ENCODE measurements at regions not wholly inside any gene's neighbourhood (a gene's known extent, or its start where the extent isn't known, plus 50 kb on each side); places are given as distances from the start of the nearest gene placed in this dataset.
"Not testable (repeated sequence)": the region's sequence is repeated elsewhere in the genome, so short reads cannot be mapped to it uniquely, and the experiment has no call there.

DNA sequence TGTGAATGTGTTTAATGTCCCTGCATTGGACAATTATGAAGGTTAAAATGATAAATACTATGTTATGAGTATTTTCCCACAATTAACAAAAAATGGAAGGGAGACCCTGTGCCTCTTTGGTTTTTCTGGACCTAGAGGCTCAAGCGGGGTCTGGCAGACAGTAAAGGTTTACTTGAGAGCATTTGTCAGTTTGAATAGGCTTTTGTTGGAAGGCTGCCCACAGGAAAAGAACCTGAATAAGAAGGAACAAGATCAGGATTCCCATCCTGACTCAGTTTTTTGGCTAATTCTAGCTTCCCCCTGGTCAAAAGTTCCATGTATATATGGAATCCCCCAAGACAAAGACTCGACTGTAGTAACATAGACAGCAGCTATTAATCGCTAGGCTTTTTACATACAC is 150.9 kb upstream of the JUN start:
- DNase-seq (no peak), ATAC-seq (no peak)

DNA sequence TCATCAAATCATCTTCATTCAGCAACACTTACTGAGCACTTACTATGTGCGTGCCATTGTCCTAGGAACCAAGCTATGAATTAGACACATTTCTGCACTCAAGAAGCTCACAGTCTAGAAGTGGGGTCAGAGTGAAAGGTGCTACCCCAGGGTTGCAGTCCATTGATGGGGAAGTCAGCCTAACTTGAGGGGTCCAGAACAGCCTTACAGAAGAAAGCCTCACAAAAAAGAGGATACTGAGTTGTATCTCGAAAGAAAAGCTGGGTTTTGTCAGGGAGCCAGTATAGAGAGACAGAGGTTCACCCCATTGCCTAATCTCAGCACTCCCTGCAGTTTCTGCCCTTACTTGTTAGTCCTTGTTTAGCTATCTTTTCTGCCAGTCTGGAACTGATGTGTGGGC is 153.1 kb upstream of the JUN start:
- DNase-seq (no peak), ATAC-seq (no peak)

DNA sequence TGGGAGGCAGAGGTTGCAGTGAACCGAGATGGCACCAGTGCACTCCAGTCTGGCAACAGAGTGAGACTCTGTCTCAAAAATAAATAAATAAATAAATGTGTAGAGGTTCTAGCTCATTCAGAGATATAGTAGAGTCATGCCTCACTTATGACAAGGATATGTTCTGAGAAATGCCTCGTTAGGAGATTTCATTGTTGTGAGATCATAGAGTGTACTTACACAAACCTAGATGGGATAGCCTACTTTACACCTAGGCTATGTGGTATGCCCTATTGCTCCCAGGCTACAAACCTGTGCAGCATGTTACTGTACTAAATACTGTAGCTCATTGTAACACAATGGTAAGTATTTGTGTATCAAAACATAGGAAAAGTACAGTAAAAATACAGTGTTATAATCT is 155.3 kb upstream of the JUN start:
- DNase-seq (no peak), ATAC-seq (no peak)

DNA sequence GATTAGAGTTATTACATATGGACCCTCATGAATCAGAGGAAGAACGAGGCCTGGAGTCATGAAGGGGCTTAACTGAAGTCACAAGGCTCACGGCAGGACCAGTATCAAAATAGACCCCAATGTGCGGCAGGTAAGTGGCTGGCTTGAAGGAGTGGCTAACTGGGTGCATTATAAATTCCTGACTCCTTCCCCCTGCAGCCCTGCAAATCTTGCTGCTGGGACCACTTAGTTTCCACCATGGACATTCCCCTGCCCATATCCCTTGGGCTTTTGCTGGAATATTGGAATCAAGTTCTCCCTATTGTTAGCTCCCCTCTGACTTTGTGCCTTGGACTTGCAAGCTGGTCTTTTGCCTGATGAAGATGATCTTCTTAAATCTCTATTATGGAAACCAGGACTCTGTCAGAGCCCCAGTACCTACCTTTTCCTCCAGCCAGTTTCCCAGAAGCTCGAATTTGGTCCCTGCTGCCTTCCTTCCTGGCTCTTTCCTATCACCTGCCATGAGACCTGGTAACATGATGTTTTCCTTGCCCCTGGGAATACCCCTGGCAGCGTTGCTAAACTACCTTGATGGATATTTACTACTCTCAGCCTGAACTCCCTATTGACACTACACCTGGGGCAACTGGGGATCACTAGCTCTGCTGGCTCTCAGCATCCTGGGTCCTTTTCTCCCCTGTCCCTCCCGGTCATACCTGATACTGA is 156.0 kb upstream of the JUN start:
- no peak for ATAC-seq
- DNase-seq, result no peak

DNA sequence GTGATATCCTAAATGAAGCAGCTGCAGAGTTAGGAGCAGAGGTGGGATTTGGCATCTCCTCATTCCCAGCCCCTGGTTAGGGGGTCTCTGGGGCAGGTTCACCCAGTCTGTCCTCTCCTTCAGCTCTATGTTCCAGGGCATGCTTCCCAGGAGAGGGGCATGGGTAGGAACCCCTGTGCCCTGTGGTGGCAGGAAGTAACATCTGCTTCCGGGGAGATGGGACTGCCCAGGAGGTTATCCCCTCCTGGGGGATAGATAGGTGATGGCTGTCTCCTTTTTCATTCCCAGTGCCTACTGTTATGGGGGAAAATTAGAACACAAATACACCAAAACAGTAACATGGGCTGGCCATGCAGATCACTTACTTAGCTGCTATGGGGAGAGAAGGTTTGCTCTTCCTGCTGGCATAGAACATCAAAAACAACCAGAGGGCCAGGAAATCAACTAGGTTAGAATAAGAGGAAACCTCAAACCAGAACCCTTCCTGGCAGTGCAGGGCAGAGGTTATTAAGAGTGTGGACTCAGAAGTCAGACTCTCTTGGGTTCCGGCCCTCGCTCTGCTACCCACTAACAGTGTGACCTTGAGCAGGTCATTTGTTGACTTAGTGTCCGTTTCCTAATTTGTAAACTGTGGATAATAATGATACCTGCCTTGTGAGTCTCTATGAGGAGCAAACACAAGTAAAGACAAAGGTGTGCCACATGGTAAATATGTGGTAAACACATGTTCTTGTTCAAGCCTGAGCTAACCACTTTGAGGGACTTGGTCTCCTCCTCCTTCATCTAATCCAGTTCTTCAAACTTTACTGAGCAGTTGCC is 157.8 kb upstream of the JUN start:
- ATAC-seq (no peak), DNase-seq (no peak)

DNA sequence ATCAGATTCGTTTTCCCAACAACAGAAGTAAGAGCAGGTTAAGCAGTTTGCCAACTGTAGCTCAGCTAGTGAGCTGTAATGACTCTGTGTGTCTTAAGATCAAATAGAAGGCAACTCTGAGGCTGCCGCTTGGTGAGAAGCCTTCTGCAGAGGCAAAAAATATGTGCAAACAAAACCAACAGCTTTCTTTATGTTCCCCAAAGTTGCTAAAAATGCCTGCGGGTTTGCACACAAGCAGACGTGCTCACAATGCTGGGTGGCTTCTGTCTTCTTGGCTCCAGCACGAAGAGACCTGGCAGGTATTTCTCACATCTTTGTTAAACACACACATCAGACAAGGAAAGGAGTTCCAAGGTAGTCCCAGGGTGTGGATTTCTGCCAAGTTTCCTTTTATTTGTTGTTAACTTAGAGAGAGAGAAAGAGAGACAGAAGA is 158.9 kb upstream of the JUN start:
- no peak for ATAC-seq
- DNase-seq, result no peak

DNA sequence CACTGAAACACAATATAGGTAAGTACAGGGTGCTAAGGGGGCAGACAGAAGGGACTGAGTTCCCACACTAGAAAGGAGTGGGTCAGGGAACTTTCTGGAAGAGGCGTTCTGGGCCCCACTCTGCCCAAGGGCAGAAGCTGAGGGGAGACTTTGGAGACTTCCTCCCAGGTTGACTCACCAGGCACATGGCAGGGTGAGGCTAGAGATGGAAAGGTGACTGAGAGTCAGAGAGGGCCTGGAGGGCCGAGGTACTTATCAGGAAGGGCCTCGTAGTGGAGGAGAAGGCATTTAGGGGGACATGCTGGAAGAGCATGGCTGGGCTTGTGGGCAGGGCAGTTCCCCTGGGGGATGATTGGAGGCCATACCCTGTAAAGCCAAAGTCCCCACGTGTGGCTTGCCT is 159.9 kb upstream of the JUN start:
- ATAC-seq, result peak; percentile 48

DNA sequence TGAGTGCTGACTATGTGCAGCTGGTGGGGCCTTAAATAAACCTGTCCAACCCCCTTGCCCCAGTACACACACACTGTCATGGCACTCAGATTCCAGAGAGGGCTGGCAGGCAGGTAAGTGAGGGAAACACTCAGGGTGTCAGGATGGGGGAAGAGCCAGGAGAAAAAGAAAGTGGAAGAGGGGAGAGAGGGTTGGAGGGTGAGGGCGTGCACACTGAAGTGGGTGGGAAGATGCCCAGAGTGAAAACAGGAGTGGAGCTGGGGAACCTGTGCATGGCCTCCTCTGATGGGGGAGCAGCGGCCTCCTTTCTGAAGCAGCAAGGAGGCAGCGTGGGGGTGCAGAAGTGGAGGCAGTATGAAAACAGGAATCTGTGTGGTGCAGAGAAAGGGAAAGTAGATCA is 160.6 kb upstream of the JUN start:
- DNase-seq (no peak), ATAC-seq (no peak)

More for the DNA sequence above, 159.9 kb upstream of the JUN start:
- peak; percentile 13 for DNase-seq

DNA sequence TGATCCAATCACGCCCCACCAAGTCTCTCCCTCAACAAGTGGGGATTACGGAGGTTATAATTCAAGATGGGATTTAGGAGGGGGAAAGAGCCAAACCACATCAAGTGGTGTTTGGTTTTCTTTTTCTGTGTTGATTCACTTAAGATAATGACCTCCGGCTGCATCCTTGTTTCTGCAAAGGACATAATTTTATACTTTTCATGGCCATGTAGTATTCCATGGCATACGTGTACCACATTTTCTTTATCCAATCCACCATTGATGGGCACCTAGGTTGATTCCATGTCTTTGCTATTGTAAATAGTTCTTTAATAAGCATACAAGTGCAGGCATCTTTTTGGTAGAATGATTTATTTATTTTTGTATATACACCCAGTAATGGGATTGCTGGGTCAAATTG is 162.5 kb upstream of the JUN start:
- ATAC-seq (no peak), DNase-seq (no peak)

DNA sequence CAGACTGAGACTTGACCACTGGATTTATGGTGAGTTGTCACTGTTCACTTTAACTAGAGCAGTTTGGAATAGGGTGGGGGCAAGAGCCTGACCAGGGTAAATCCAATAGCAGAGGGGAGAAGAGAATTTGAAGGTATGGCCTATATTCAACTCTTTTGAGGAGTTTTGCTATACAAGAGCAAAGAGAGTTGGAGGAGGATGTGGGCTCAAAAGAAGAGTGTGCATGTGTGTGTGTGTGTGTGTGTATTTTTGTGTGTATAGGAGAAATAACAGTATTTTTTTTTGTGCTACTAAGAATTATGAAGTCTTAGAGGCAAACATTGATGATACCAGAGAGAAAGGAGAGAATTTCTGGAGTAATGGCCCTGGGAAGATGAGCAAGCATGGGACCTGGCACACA is 164.8 kb upstream of the JUN start:
- ATAC-seq (no peak), DNase-seq (no peak)

DNA sequence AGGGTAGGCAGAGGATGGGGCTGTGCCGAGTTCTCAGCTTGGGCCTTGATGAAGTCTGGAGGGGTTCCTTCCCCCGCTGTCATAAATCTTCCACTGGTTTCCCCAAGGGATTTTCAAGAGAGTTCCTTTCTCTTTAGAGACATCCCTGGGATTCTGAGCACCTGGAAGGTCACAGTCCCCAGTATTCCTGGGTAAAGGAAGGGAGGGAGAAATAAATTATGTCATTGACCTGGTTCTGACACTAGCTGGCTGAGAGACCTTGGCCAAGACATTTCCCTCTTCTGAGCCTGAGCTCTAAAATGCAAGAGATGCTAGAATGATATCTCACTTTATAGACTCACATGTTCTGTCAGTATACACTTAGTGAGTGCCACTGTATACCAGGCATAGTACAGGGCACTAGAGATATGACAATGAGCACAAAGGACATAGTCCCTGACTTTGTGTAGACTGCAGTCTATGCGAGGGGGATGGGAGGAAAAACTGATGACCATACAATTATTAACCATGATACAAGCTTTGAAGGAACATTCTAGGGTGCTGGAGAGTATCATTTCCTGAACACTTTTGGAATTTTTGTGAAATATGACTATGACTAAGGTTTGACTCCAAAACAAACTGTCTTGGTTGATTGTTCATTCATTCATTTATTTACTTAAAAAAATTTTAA is 165.8 kb upstream of the JUN start:
- ATAC-seq (no peak), DNase-seq (no peak)

DNA sequence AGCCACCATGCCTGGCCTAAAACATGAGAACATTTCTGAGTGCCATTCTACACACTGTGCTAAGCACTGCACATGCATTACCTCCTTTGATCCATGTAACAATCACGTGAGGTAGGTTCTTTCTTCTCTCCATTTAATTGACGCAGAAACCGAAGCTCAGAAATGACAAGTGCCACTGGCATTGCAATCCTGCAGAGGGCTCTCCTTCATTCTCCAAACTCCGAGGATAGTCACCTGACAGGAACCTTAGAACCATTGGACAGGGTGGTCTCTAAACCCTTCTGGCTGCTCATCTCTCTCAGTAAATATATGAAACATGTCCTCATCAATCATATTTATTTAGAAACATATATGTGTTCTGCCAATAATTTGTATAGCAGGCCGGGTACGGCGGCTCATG is 167.1 kb upstream of the JUN start:
- no peak for DNase-seq
- no peak for ATAC-seq

DNA sequence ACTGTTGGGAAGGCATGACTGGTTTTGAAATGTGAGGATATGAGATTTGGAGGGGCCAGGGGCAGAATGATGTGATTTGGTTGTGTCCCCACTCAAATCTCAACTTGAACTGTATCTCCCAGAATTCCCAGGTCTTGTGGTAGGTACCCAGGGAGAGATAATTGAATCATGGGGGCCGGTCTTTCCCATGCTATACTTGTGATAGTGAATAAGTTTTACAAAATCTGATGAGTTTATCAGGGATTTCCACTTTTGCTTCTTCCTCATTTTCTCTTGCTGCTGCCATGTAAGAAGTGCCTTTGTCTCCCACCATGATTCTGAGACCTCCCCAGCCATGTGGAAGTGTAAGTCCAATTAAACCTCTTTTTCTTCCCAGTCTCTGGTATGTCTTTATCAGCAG is 170.1 kb upstream of the JUN start:
- not testable (repeated sequence) for DNase-seq, ATAC-seq

DNA sequence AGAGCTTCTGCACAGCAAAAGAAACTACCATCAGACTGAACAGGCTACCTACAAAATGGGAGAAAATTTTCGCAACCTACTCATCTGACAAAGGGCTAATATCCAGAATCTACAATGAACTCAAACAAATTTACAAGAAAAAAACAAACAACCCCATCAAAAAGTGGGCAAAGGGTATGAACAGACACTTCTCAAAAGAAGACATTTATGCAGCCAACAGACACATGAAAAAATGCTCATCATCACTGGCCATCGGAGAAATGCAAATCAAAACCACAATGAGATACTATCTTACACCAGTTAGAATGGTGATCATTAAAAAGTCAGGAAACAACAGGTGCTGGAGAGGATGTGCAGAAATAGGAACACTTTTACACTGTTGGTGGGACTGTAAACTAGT is 179.4 kb upstream of the JUN start:
- not testable (repeated sequence) for ATAC-seq, DNase-seq

DNA sequence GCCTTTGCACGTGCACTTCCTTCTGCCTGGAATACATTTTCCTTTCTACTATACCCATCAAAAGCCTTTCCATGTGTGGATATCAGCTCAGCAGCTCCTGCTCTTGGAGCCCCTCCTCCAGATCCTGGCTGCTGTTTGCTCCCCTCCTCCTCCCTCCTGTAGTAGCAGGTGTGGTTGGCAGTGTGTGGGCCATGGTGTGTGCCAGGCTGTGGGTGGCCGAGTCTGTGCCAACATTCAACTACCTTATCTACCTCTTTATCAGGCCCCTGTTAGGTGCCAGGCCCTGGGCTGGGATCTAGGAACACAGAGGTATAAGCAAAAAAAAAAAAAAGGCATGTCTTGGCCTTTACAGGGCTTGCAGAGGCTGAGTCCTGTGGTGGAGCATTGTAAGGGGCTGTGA is 180.6 kb upstream of the JUN start:
- ATAC-seq, result no peak

DNA sequence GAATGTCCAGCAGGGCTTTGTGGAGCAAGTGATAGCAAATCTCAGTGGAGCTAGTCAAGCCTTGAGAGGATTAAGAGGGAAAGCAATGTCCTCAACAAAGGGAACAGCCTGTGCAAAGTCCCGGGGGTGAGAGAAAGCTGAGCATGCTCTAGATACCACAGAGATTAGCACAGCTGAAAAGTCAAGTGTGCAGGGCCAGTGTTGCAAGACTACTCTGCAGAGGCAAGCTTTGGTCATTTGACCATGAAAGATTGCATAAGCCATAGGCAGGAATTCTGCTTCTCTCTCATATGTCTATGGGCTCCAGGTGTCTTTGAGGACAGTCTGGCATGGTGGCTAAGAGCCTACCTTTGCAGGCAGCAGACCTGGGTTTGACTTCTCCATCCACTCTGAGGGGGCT is 181.0 kb upstream of the JUN start:
- no peak for ATAC-seq
- no peak for DNase-seq

More for the DNA sequence above, 180.6 kb upstream of the JUN start:
- no peak for DNase-seq

DNA sequence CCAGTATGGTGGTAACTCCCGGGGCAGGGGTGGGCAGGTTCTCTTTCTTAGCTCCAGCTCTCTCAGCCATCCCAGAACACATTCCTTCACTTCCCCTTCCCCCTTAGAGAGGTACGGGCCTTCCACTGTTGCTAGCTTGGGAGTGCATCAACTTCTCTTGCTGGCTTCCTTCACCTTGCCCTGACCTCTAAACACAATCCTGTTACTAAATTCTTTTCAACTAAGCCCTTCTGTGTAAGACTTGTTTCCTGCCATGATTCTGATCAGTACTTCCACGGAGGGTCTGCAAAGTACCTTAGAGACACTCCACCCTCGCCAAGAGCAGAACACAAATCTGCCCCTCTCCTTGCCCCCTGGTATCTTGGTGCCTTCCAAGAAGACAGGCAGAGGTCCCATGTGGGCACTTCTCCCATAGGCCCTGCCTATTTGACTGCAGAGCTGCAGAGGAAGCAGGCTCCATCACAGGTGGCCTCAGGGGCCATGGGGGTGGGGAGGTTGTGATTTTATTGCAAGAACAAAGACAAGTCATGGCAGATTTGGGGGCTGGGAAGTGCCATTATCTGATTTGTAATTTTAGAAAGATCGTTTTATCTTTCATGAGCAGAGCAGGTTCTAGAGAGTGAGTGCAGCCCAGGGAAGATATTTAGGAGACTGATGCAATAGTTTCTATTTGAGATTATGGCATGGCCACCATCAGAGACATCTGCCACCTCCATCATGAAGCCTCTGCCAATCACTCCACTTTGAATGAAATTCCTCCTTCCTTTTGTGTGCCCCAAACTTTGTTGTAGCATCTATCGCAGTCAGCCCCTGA is 182.5 kb upstream of the JUN start:
- ATAC-seq (no peak), DNase-seq (no peak)

DNA sequence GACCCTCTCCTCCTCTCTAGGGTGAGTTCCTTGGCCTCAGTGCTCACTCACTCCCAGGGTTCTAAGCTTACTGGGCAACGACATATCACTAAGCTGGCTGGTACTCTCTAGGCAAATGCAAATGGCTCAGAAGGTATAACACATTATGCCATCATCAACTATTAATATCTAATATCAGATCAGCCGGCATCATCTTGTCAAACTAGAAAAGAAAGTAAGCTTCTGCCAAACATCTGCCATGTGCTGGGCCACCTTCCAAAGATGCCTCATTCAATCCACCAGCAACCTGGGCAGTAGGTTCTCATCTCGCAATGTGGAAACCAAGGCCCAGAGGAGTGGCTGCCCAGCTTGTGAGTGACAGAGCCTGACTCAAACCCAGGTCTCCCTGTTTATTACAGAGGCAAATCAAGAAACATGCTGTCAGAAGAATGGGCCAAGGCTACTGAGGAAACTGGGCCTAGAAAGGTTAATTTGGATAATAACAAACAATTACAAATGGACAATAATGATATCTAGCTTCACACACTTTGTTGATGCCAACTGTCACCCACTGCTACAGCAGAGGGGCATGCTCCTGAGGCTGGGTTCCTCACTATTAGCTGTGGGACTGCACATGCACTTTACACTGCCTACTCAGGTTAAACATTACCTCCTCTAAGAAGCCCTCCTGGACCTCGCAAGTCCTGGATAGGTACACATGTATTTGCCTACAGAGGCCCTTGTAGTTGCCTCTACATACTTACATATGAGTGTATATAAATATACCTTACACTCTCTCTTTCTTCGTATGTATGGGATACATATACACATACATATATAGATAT is 183.3 kb upstream of the JUN start:
- ATAC-seq (no peak), DNase-seq (no peak)

DNA sequence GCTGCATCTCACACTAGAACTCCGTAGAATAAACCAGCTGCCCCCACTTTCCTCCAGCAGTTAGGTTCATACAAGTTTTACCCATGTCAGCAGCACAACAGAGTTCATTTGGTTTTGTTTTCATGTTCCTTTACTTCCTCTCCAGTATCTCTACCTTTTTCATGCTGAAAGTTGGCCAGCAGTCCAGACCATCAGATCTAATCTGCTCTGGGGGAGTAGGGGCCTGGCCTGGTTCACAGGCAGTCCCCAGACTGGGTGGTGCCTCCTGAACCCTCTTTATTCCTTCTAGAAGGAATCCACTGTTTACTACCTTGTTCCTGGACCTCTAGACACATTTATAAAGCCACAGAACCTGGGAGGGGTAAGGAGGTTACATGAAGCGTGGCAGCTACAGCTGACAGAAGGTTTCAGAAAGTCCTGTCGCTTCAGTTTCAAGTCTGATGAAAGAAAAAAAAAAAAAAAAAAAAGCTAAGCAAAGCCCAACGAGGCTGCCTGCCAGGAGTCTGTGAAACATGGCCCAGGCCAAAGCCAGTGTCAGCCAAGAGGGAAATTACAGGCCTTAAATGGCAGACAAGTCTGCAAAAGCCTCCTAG is 184.6 kb upstream of the JUN start:
- DNase-seq (peak; percentile 14), ATAC-seq (peak; percentile 41)

DNA sequence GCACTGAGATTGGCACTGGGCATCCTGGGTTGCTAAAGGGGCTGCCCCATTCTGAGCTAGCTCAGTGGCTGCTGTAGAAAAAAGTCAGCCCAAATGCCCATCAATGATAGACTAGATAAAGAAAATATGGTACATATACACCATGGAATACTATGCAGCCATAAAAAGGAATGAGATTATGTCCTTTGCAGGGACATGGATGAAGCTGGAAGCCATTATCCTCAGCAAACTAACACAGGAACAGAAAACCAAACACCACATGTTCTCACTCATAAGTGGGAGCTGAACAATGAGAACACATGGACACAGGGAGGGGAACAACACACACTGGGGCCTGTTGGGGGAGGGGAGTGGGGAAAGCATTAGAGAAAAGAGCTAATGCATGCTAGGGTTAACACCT is 185.3 kb upstream of the JUN start:
- ATAC-seq, DNase-seq: not testable (repeated sequence)

DNA sequence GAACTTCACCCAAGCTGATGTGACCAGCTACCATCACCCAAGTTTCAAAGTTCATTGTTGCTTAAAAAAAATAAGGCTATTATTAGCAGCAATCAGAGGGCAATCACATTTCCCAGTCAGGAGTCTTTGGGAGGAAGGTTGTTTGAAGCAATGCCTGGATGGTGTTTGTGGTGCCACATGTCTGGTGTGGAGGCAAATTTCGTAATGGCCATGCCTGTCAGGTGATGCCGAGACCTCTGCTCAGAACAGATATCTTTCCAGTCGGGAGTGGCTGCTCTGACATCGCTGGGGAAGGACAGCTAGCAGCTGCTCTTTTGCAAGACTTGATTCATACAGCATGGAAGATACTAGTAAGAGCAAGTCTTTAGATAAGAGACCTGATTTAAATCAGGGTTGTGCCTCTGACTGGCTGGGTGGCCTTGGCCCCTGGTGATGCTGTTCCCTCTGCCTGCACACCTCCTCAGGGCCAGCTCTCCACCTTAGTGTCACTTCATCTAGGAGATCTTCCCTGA is 187.8 kb upstream of the JUN start:
- no peak for ATAC-seq
- no peak for DNase-seq

All from stimulated activated naive CD8-positive, alpha-beta T cell treated with anti-CD3 and anti-CD28 coated beads, Interleukin-15, Interleukin-2, amounts not matched to agents 100 U/mL and 50 U/mL, for 24 hours (primary cell).